SJSA1 (cell line): ENCODE measurements at regions not wholly inside any gene's neighbourhood (a gene's known extent, or its start where the extent isn't known, plus 50 kb on each side); places are given as distances from the start of the nearest gene placed in this dataset.

Experiments used
- DNase-seq, 2 experiments: peaks; one replicate each; pipeline ENCODE4 v3.0.0-alpha.2; 2015 to 2020; ENCODE audit warnings: low spot score in 2 of 2, low read depth in 1 of 2
- H3K27ac ChIP-seq: fragments of 250-450 bp; sonication (Bioruptor Pico); 2 replicates; pipeline ENCODE4 v1.5.1; 2020; ENCODE audit warnings: mild to moderate bottlenecking, moderate library complexity
- H3K27me3 ChIP-seq: fragments of 250-450 bp; sonication (Bioruptor Pico); replicated peaks from 2 replicates; pipeline ENCODE4 v1.5.1; 2020; ENCODE audit warnings: mild to moderate bottlenecking, moderate library complexity
- H3K36me3 ChIP-seq: fragments of 250-450 bp; sonication (Bioruptor Pico); 2 replicates; pipeline ENCODE4 v1.5.1; 2020; ENCODE audit warnings: mild to moderate bottlenecking
- H3K4me1 ChIP-seq: fragments of 250-450 bp; sonication (Bioruptor Pico); replicated peaks from 2 replicates; pipeline ENCODE4 v1.6.1; 2021; ENCODE audit warnings: mild to moderate bottlenecking
- H3K4me3 ChIP-seq: fragments of 250-450 bp; sonication (Bioruptor Pico); 2 replicates; pipeline ENCODE4 v1.5.1; 2020; ENCODE audit warnings: mild to moderate bottlenecking
- H3K9me3 ChIP-seq: fragments of 250-450 bp; sonication (Bioruptor Pico); replicated peaks from 2 replicates; pipeline ENCODE4 v1.5.1; 2020; ENCODE audit warnings: mild to moderate bottlenecking

GRCh38 chr18:11407940-11408339, 201.5 kb upstream of the SLC35G4 start:
- Histone ChIP-seq H3K4me3 (no peak overlapping the region), H3K9me3 (no peaks in the 10 kb centered on the region), H3K4me1 (peaks cover 16% of the 10 kb centered on the region), H3K27me3 (no peaks in the 10 kb centered on the region), H3K36me3 (no peaks in the 10 kb centered on the region), H3K27ac (no peak overlapping the region)
- peak in 1 of 2 experiments; percentile 35 for DNase-seq

- H3K27ac ChIP-seq: no peak overlapping the region
- no peaks in the 10 kb centered on the region for H3K27me3 ChIP-seq
- H3K4me3 ChIP-seq: no peak overlapping the region
- H3K36me3 ChIP-seq: no peaks in the 10 kb centered on the region
- H3K4me1 ChIP-seq: peaks cover 16% of the 10 kb centered on the region
- DNase-seq: no peak
- no peaks in the 10 kb centered on the region for H3K9me3 ChIP-seq
Observed at GRCh38 chr18:11405804-11406203, 203.6 kb upstream of the SLC35G4 start.

GRCh38 chr18:11400703-11401102, 208.7 kb upstream of the SLC35G4 start:
- H3K36me3 ChIP-seq: no peaks in the 10 kb centered on the region
- no peak for DNase-seq
- H3K4me3 ChIP-seq: no peak overlapping the region
- no peaks in the 10 kb centered on the region for H3K4me1 ChIP-seq
- no peaks in the 10 kb centered on the region for H3K27me3 ChIP-seq
- no peaks in the 10 kb centered on the region for H3K9me3 ChIP-seq
- no peak overlapping the region for H3K27ac ChIP-seq

- Histone ChIP-seq H3K9me3 (no peaks in the 10 kb centered on the region), H3K4me3 (no peak overlapping the region), H3K27me3 (no peaks in the 10 kb centered on the region), H3K36me3 (no peaks in the 10 kb centered on the region), H3K4me1 (no peaks in the 10 kb centered on the region), H3K27ac (no peak overlapping the region)
- peak in 1 of 2 experiments; percentile 10 for DNase-seq
Observed at GRCh38 chr18:11398625-11399024, 210.8 kb upstream of the SLC35G4 start.

GRCh38 chr18:11392980-11393885, 216.2 kb upstream of the SLC35G4 start:
- no peak overlapping the region for H3K27ac ChIP-seq

GRCh38 chr18:11392292-11392691, 217.1 kb upstream of the SLC35G4 start:
- peaks cover 22% of the 10 kb centered on the region for H3K4me1 ChIP-seq
- peak overlapping the region; percentile 54 for H3K27ac ChIP-seq
- DNase-seq: peak; percentile 79 to 86
- H3K9me3 ChIP-seq: no peaks in the 10 kb centered on the region
- H3K4me3 ChIP-seq: peak overlapping the region; percentile 14
- H3K27me3 ChIP-seq: no peaks in the 10 kb centered on the region
- no peaks in the 10 kb centered on the region for H3K36me3 ChIP-seq

More at GRCh38 chr18:11392980-11393885, 216.2 kb upstream of the SLC35G4 start:
- no peak for DNase-seq
- Histone ChIP-seq H3K9me3 (no peaks in the 10 kb centered on the region), H3K36me3 (no peaks in the 10 kb centered on the region), H3K27me3 (no peaks in the 10 kb centered on the region), H3K4me3 (no peak overlapping the region), H3K4me1 (peaks cover 22% of the 10 kb centered on the region)

- Histone ChIP-seq H3K4me1 (peaks cover 22% of the 10 kb centered on the region), H3K4me3 (peak overlapping the region; percentile 14), H3K9me3 (no peaks in the 10 kb centered on the region), H3K27ac (peak overlapping the region; percentile 54), H3K36me3 (no peaks in the 10 kb centered on the region), H3K27me3 (no peaks in the 10 kb centered on the region)
- DNase-seq: no peak
Observed at GRCh38 chr18:11391661-11392060, 217.7 kb upstream of the SLC35G4 start.

- no peak overlapping the region for H3K4me3 ChIP-seq
- H3K27ac ChIP-seq: no peak overlapping the region
- no peaks in the 10 kb centered on the region for H3K9me3 ChIP-seq
- no peaks in the 10 kb centered on the region for H3K36me3 ChIP-seq
- no peaks in the 10 kb centered on the region for H3K27me3 ChIP-seq
- DNase-seq: no peak
- peaks cover 22% of the 10 kb centered on the region for H3K4me1 ChIP-seq
Observed at GRCh38 chr18:11388755-11389680, 220.4 kb upstream of the SLC35G4 start.

- Histone ChIP-seq H3K4me3 (no peak overlapping the region), H3K27me3 (no peaks in the 10 kb centered on the region), H3K9me3 (no peaks in the 10 kb centered on the region), H3K27ac (no peak overlapping the region), H3K4me1 (peaks cover 15% of the 10 kb centered on the region), H3K36me3 (no peaks in the 10 kb centered on the region)
- DNase-seq: peak in 1 of 2 experiments; percentile 72
Observed at GRCh38 chr18:11387880-11388279, 221.5 kb upstream of the SLC35G4 start.

GRCh38 chr18:11383381-11383780, 226.0 kb upstream of the SLC35G4 start:
- Histone ChIP-seq H3K9me3 (no peaks in the 10 kb centered on the region), H3K4me3 (no peak overlapping the region), H3K36me3 (no peaks in the 10 kb centered on the region), H3K4me1 (no peaks in the 10 kb centered on the region), H3K27ac (no peak overlapping the region), H3K27me3 (no peaks in the 10 kb centered on the region)
- DNase-seq: no peak

- no peak overlapping the region for H3K4me3 ChIP-seq
- no peaks in the 10 kb centered on the region; the same call in 1 of the 2 replicates for H3K27me3 ChIP-seq
- DNase-seq: no peak
- no peaks in the 10 kb centered on the region for H3K9me3 ChIP-seq
- no peaks in the 10 kb centered on the region for H3K36me3 ChIP-seq
- no peak overlapping the region for H3K27ac ChIP-seq
- no peaks in the 10 kb centered on the region for H3K4me1 ChIP-seq
Observed at GRCh38 chr18:11380968-11381367, 228.4 kb upstream of the SLC35G4 start.

- no peaks in the 10 kb centered on the region for H3K36me3 ChIP-seq
- no peaks in the 10 kb centered on the region for H3K9me3 ChIP-seq
- no peaks in the 10 kb centered on the region; the same call in 1 of the 2 replicates for H3K27me3 ChIP-seq
- H3K4me3 ChIP-seq: no peak overlapping the region
- H3K27ac ChIP-seq: no peak overlapping the region
- DNase-seq: no peak
- H3K4me1 ChIP-seq: no peaks in the 10 kb centered on the region
Observed at GRCh38 chr18:11379660-11380059, 229.7 kb upstream of the SLC35G4 start.

- H3K4me3 ChIP-seq: no peak overlapping the region
- no peaks in the 10 kb centered on the region for H3K4me1 ChIP-seq
- no peak overlapping the region for H3K27ac ChIP-seq
- DNase-seq: no peak
- no peaks in the 10 kb centered on the region; the same call in 1 of the 2 replicates for H3K27me3 ChIP-seq
- no peaks in the 10 kb centered on the region for H3K9me3 ChIP-seq
- H3K36me3 ChIP-seq: no peaks in the 10 kb centered on the region
Observed at GRCh38 chr18:11377766-11378540, 228.6 kb upstream of the PIEZO2 start.
